ENCODE measurements at regions not wholly inside any gene's neighbourhood (a gene's known extent, or its start where the extent isn't known, plus 50 kb on each side); places are given as distances from the start of the nearest gene placed in this dataset.

DNA sequence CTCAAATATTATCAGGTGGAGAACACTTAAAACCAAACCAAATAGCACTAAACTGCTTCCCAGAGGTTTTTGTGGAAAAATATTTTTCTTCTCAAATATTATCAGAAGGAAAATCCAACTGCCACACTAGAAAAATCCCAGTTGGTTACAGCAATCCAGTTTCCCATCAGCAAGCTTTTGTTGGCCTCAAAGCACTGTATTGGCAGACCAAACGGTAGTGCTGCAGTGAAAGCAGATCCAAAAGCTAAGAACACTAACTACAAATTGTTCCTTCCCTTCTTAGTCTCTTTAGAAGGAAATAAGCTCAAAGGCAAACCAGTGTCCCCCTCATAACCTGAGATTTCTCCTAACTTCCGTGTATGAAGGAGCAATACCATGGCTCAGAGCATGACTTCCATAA lies 105.3 kb downstream of the TRIM36 start:
- no peak for ATAC-seq (ENCODE audit: low read depth)
- Histone ChIP-seq H3K9me3 (ENCODE audit: severe bottlenecking) (no peaks in the 10 kb centered on the region), H3K27me3 (ENCODE audit: insufficient read depth, poor library complexity, severe bottlenecking) (no peaks in the 10 kb centered on the region), H3K4me1 (ENCODE audit: insufficient read depth, poor library complexity, severe bottlenecking) (no peaks in the 10 kb centered on the region), H3K36me3 (ENCODE audit: low read depth) (no peaks in the 10 kb centered on the region), H3K4me3 (ENCODE audit: severe bottlenecking) (no peak overlapping the region), H3K27ac (ENCODE audit: poor library complexity, severe bottlenecking) (no peak overlapping the region)
- TF ChIP-seq, protein P1, sequence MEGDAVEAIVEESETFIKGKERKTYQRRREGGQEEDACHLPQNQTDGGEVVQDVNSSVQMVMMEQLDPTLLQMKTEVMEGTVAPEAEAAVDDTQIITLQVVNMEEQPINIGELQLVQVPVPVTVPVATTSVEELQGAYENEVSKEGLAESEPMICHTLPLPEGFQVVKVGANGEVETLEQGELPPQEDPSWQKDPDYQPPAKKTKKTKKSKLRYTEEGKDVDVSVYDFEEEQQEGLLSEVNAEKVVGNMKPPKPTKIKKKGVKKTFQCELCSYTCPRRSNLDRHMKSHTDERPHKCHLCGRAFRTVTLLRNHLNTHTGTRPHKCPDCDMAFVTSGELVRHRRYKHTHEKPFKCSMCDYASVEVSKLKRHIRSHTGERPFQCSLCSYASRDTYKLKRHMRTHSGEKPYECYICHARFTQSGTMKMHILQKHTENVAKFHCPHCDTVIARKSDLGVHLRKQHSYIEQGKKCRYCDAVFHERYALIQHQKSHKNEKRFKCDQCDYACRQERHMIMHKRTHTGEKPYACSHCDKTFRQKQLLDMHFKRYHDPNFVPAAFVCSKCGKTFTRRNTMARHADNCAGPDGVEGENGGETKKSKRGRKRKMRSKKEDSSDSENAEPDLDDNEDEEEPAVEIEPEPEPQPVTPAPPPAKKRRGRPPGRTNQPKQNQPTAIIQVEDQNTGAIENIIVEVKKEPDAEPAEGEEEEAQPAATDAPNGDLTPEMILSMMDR (IDR thresholded peaks at IDR 0.05; ENCODE audit: poor library complexity, severe bottlenecking): no peak
- DNase-seq (ENCODE audit: low spot score): no peak

- Histone ChIP-seq H3K27ac (ENCODE audit: poor library complexity, severe bottlenecking) (no peak overlapping the region), H3K27me3 (ENCODE audit: insufficient read depth, poor library complexity, severe bottlenecking) (peaks cover under 1% of the 10 kb centered on the region), H3K4me1 (ENCODE audit: insufficient read depth, poor library complexity, severe bottlenecking) (no peaks in the 10 kb centered on the region), H3K36me3 (ENCODE audit: low read depth) (no peaks in the 10 kb centered on the region), H3K4me3 (ENCODE audit: severe bottlenecking) (no peak overlapping the region), H3K9me3 (ENCODE audit: severe bottlenecking) (no peaks in the 10 kb centered on the region)
- TF ChIP-seq, protein P1 (IDR thresholded peaks at IDR 0.05; ENCODE audit: poor library complexity, severe bottlenecking): no peak
- ATAC-seq (ENCODE audit: low read depth) (no peak; the same call in 2 of the 3 replicates), DNase-seq (ENCODE audit: low spot score) (no peak)
Observed at GRCh38 chr5:115054387-115054951, 115.2 kb downstream of the TRIM36 start.

DNA sequence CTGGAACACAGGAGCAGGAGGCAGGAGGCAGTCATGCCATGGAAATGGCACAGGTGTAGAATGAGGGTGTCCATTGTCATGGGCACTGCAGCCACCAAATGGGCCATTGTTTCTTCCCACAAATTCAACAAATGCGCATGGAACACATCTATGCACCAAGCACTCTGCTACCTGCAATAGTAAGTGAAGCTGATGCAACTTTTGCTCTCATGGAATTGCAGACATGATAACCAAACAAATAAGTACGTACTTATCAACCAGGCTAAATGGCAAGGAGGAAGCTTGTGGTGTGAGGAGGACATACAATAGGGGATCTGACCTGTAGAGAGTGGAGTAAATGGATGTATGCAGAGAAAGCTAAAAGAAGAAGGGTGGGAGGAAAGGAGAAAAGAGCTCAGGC lies 116.8 kb downstream of the TRIM36 start:
- peaks cover 2% of the 10 kb centered on the region for H3K27me3 ChIP-seq (ENCODE audit: insufficient read depth, poor library complexity, severe bottlenecking)
- DNase-seq (ENCODE audit: low spot score) (no peak), ATAC-seq (ENCODE audit: low read depth) (no peak)
- H3K4me3 ChIP-seq (ENCODE audit: severe bottlenecking): no peak overlapping the region
- TF ChIP-seq, protein P1 (IDR thresholded peaks at IDR 0.05; ENCODE audit: poor library complexity, severe bottlenecking): no peak
- no peaks in the 10 kb centered on the region for H3K4me1 ChIP-seq (ENCODE audit: insufficient read depth, poor library complexity, severe bottlenecking)
- no peaks in the 10 kb centered on the region for H3K9me3 ChIP-seq (ENCODE audit: severe bottlenecking)
- H3K36me3 ChIP-seq (ENCODE audit: low read depth): no peaks in the 10 kb centered on the region
- H3K27ac ChIP-seq (ENCODE audit: poor library complexity, severe bottlenecking): no peak overlapping the region

DNA sequence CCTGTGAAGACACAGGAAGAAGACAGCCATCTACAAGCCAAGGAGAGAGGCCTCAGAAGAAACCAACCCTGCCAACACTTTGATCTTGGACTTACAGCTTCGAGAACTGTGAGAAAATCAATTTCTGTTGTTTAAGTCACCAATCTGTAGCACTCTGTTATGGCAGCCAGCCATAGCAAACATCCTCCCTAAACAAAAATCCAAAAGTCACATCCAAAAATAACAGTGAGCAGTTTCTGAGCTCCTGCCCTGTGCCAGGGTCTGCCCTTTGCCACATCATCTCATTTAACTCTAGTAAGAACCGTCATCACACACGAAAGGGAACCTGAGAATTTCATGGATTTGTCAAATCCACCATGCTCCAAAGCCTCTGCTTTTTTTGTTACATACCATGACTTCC lies 118.8 kb downstream of the TRIM36 start:
- no peak overlapping the region for H3K27ac ChIP-seq (ENCODE audit: poor library complexity, severe bottlenecking)
- DNase-seq (ENCODE audit: low spot score): no peak
- H3K4me3 ChIP-seq (ENCODE audit: severe bottlenecking): no peak overlapping the region
- no peaks in the 10 kb centered on the region for H3K9me3 ChIP-seq (ENCODE audit: severe bottlenecking)
- peaks cover 2% of the 10 kb centered on the region for H3K27me3 ChIP-seq (ENCODE audit: insufficient read depth, poor library complexity, severe bottlenecking)
- TF ChIP-seq, protein P1 (IDR thresholded peaks at IDR 0.05; ENCODE audit: poor library complexity, severe bottlenecking): no peak
- H3K36me3 ChIP-seq (ENCODE audit: low read depth): no peaks in the 10 kb centered on the region
- no peaks in the 10 kb centered on the region for H3K4me1 ChIP-seq (ENCODE audit: insufficient read depth, poor library complexity, severe bottlenecking)
- ATAC-seq (ENCODE audit: low read depth): no peak

- H3K4me3 ChIP-seq (ENCODE audit: severe bottlenecking): no peak overlapping the region
- no peaks in the 10 kb centered on the region for H3K4me1 ChIP-seq (ENCODE audit: insufficient read depth, poor library complexity, severe bottlenecking)
- H3K9me3 ChIP-seq (ENCODE audit: severe bottlenecking): no peaks in the 10 kb centered on the region
- H3K36me3 ChIP-seq (ENCODE audit: low read depth): no peaks in the 10 kb centered on the region
- peak; percentile 68; the same call in 2 of the 3 replicates for ATAC-seq (ENCODE audit: low read depth)
- TF ChIP-seq, protein P1 (IDR thresholded peaks at IDR 0.05; ENCODE audit: poor library complexity, severe bottlenecking): peak; percentile 17
- no peaks in the 10 kb centered on the region for H3K27me3 ChIP-seq (ENCODE audit: insufficient read depth, poor library complexity, severe bottlenecking)
- DNase-seq (ENCODE audit: low spot score): no peak
- no peak overlapping the region for H3K27ac ChIP-seq (ENCODE audit: poor library complexity, severe bottlenecking)
Observed at GRCh38 chr5:115033861-115034260, 135.8 kb downstream of the TRIM36 start.

Measured in RWPE2 (cell line).